Fibroblast of the aortic adventitia (primary cell): ENCODE measurements at regions not wholly inside any gene's neighbourhood (a gene's known extent, or its start where the extent isn't known, plus 50 kb on each side); places are given as distances from the start of the nearest gene placed in this dataset.

Experiments
- DNase-seq: peaks from one replicate; pipeline ENCODE4 v3.0.0-alpha.2; 2010; ENCODE audit warnings: low read depth
- H3K4me3 ChIP-seq: 2 replicates; pipeline ENCODE4 v1.5.1; 2011; ENCODE audit warnings: low read depth, mild to moderate bottlenecking, control low read depth, low read length, moderate library complexity
- TF ChIP-seq, protein P1 (sequence below): IDR thresholded peaks from 2 replicates; pipeline ENCODE4 v1.5.1; 2011; ENCODE audit warnings: mild to moderate bottlenecking, low read length, control low read depth, inconsistent platforms; ENCODE audit not compliant: insufficient read depth

DNA sequence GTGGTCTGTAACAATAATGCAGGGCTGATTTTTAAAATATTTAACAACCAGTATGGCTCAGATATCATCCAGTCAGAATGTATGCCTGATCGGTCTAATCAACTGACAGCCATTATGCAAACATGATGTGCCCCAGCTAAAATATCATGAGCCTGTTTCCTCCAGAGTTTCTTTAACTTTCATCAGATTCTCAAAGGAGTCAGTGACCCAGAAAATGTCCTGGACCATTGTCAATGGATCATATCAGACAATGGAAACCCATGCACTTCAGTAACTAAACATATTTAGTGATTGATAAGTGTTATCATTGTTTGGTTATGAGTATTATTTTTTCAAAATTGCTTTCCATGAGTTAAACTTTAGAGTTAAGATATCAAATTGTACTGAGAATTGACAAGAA, 173.5 kb downstream of the LMBRD1 start:
- TF ChIP-seq, protein P1, sequence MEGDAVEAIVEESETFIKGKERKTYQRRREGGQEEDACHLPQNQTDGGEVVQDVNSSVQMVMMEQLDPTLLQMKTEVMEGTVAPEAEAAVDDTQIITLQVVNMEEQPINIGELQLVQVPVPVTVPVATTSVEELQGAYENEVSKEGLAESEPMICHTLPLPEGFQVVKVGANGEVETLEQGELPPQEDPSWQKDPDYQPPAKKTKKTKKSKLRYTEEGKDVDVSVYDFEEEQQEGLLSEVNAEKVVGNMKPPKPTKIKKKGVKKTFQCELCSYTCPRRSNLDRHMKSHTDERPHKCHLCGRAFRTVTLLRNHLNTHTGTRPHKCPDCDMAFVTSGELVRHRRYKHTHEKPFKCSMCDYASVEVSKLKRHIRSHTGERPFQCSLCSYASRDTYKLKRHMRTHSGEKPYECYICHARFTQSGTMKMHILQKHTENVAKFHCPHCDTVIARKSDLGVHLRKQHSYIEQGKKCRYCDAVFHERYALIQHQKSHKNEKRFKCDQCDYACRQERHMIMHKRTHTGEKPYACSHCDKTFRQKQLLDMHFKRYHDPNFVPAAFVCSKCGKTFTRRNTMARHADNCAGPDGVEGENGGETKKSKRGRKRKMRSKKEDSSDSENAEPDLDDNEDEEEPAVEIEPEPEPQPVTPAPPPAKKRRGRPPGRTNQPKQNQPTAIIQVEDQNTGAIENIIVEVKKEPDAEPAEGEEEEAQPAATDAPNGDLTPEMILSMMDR, result no peak
- no peak for DNase-seq
- H3K4me3 ChIP-seq, result no peak overlapping the region

DNA sequence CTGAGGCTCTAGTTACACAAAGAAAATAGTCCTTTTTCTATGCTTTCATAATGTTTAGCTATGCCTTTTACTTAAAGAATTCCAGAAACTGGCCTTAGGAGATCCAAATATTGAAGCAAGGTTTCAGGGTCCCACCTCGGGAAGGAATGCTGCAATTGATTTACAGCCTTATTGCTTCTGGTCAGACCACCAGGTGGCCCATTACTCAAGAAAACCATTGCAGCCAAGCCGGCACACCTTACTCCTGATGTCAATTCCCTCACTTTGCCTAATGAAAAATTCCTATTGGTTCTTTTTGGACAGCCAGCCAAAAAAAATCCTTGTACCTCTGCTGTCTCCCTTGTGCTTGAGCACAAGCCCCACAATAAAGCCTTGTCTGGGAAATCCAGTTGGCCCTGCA, 173.9 kb downstream of the LMBRD1 start:
- no peak overlapping the region for H3K4me3 ChIP-seq
- DNase-seq, result no peak
- TF ChIP-seq, protein P1, result no peak

DNA sequence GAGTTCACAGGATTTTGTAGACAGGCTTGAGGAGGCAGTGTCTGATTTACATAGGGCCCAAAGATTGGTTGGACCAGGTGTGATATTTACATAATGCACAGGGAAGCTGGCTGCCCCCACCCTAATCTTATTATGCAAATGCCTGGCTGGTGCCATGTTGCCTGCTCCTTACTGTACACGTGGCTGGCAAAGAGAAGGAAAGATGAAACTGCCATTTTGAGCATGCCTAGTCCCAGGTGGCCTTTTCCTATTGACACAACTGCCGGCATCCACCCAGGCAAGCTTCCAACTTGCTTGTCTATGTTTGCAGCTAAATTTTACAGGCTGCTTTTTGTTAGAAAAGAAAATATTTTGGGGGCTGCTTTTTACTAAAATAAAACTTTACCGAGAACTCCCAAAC, 174.6 kb downstream of the LMBRD1 start:
- TF ChIP-seq, protein P1, result no peak
- no peak overlapping the region for H3K4me3 ChIP-seq
- no peak for DNase-seq

DNA sequence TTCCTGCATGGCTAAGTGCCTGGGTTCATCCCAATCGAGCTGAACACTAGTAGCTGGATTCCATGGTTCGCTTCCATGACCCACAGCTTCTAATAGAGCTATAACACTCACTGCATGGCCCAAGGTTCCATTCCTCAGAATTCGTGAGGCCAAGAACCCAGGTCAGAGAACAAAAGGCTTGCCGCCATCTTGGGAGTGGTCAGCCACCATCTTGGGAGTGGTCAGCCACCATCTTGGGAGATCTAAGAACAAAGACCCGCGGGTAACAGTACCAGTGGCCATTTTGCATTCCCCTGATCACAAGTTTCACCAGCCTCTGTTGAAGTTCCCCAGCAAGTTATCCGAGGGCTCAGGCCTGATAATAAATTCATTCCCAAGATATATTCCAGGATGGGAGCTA, 179.6 kb downstream of the LMBRD1 start:
- no peak overlapping the region for H3K4me3 ChIP-seq
- TF ChIP-seq, protein P1, result no peak

DNA sequence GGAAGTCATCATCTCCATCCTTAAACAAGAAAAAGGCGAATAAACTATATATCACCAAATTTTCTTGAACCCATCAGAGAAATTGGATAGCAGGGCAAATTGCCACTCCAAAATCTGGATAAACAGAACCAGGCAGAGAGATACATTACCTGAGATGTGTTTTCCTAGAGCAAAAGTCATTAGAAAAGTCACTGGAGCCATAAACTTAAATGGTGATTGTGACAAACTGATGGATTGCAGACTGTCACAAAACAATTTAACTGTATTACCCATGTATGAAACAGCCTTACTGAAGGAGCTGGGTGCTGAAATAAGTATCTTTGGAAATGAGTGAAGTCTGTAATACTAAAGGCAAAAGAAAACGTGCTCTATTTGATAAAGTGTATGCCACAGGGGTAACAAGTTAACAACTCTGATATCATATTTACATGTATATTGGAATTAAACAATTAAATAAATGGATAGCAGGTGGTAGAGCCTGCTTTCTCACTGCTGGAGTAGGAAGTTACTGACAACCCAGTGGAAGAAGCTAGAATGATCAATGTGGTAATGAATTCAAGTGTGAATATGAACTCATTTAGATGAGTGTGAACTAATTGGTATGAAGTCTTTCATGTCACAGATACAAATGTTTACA, 186.9 kb downstream of the LMBRD1 start:
- TF ChIP-seq, protein P1, result no peak
- H3K4me3 ChIP-seq, result no peak overlapping the region
- DNase-seq, result no peak

More for the DNA sequence above, 179.6 kb downstream of the LMBRD1 start:
- no peak for DNase-seq

DNA sequence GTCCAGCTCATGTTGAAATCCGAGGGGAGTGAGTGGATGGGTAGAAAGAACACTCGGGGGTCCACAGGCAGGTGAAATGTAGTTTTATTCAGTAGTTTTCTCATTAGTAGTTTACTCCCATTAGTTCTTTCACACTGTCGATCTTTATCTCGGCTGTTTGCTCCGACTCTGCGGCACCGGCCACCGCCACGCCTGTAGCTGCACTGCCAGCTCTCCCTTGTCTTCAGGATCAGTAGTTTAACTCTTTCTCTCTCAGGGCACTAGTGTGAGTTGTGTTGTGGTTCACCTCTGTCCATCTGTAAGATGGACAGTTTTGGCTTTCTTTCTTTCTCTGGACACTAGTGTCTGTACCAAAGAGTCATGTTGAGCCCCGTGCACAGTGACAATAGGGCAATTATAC, 195.7 kb downstream of the LMBRD1 start:
- TF ChIP-seq, protein P1, result no peak
- DNase-seq, result no peak

DNA sequence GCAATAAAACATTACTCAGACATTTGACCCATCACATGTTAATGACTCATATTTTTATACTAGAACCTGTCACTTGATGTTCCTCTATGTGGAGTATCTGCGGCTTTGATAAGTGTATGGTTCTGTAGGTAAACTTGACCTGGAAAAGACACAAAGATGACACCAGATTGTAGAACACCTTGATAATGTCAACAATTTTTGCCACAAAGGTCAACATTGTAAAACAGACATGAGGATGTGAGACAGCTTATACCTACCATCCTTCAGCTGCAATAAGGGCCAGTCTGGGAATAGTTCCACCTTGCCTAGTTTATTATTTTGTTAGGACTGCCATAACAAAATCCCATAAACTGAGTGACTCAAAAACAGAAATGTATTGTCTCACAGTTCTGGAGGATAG, 202.4 kb downstream of the LMBRD1 start:
- TF ChIP-seq, protein P1, result no peak
- H3K4me3 ChIP-seq, result no peak overlapping the region
- DNase-seq, result no peak

More for the DNA sequence above, 195.7 kb downstream of the LMBRD1 start:
- no peak overlapping the region for H3K4me3 ChIP-seq
